HG03442 (cell line): ENCODE measurements at regions not wholly inside any gene's neighbourhood (a gene's known extent, or its start where the extent isn't known, plus 50 kb on each side); places are given as distances from the start of the nearest gene placed in this dataset.
"Not testable (repeated sequence)": the region's sequence is repeated elsewhere in the genome, so short reads cannot be mapped to it uniquely, and the experiment has no call there.

Source experiments
- ATAC-seq: cut with Tn5 transposase; IDR thresholded peaks from one replicate; pipeline ENCODE4 v1.9.1; 2021; ENCODE audit warnings: mild to moderate bottlenecking, moderate library complexity; ENCODE audit not compliant: unreplicated experiment

GRCh38 chr13:58474581-58474980 lies 843.0 kb downstream of the PCDH17 start:
- ATAC-seq, result no peak

- no peak for ATAC-seq
Measured at GRCh38 chr13:58476206-58476918, 844.8 kb downstream of the PCDH17 start.

- no peak for ATAC-seq
Measured at GRCh38 chr13:58478858-58479257, 847.3 kb downstream of the PCDH17 start.

- no peak for ATAC-seq
Measured at GRCh38 chr13:58480061-58480460, 848.5 kb downstream of the PCDH17 start.

- ATAC-seq, result no peak
Measured at GRCh38 chr13:58488251-58488650, 856.7 kb downstream of the PCDH17 start.

- no peak for ATAC-seq
Measured at GRCh38 chr13:58495668-58496067, 864.1 kb downstream of the PCDH17 start.

- no peak for ATAC-seq
Measured at GRCh38 chr13:58500938-58501337, 869.4 kb downstream of the PCDH17 start.

GRCh38 chr13:58504202-58504700 lies 872.7 kb downstream of the PCDH17 start:
- not testable (repeated sequence) for ATAC-seq

GRCh38 chr13:58505262-58505920 lies 873.8 kb downstream of the PCDH17 start:
- ATAC-seq, result not testable (repeated sequence)

GRCh38 chr13:58528351-58528750 lies 896.8 kb downstream of the PCDH17 start:
- no peak for ATAC-seq

GRCh38 chr13:58531614-58532013 lies 900.1 kb downstream of the PCDH17 start:
- no peak for ATAC-seq

- ATAC-seq, result no peak
Measured at GRCh38 chr13:58542530-58542929, 911.0 kb downstream of the PCDH17 start.

- ATAC-seq, result no peak
Measured at GRCh38 chr13:58547419-58547818, 915.9 kb downstream of the PCDH17 start.

- ATAC-seq, result no peak
Measured at GRCh38 chr13:58566176-58566575, 934.6 kb downstream of the PCDH17 start.

GRCh38 chr13:58573743-58574142 lies 942.2 kb downstream of the PCDH17 start:
- ATAC-seq, result no peak

- no peak for ATAC-seq
Measured at GRCh38 chr13:58574791-58575190, 943.2 kb downstream of the PCDH17 start.

- ATAC-seq, result no peak
Measured at GRCh38 chr13:58579468-58579867, 947.9 kb downstream of the PCDH17 start.

GRCh38 chr13:58583966-58584365 lies 952.4 kb downstream of the PCDH17 start:
- ATAC-seq, result no peak

GRCh38 chr13:58584610-58585009 lies 953.1 kb downstream of the PCDH17 start:
- no peak for ATAC-seq

- ATAC-seq, result peak; percentile 95
Measured at GRCh38 chr13:58587183-58587582, 955.6 kb downstream of the PCDH17 start.

GRCh38 chr13:58592052-58592451 lies 960.5 kb downstream of the PCDH17 start:
- ATAC-seq, result no peak

GRCh38 chr13:58592786-58593185 lies 961.2 kb downstream of the PCDH17 start:
- no peak for ATAC-seq
